ENCODE measurements at regions not wholly inside any gene's neighbourhood (a gene's known extent, or its start where the extent isn't known, plus 50 kb on each side); places are given as distances from the start of the nearest gene placed in this dataset.

GRCh38 chr14:97337267-97337666, 540.1 kb downstream of the VRK1 start:
- no peak for TF ChIP-seq REST (IDR thresholded peaks at IDR 0.05; ENCODE audit: low read depth)
- no peak for TF ChIP-seq NFIC (IDR thresholded peaks at IDR 0.05)
- no peak for TF ChIP-seq USF1 (IDR thresholded peaks at IDR 0.05)
- TF ChIP-seq CEBPB (IDR thresholded peaks at IDR 0.05) = no peak
- TF ChIP-seq RAD21 (IDR thresholded peaks at IDR 0.05; ENCODE audit: low read depth) = no peak
- TF ChIP-seq TAF1 (IDR thresholded peaks at IDR 0.05; ENCODE audit: low read depth) = no peak
